Renal cortex interstitium (tissue), 11 donors: ENCODE measurements at regions not wholly inside any gene's neighbourhood (a gene's known extent, or its start where the extent isn't known, plus 50 kb on each side); places are given as distances from the start of the nearest gene placed in this dataset.

Source experiments
- DNase-seq, 11 donors: peaks; one replicate each; pipeline ENCODE4 v3.0.0-alpha.2; 2013; ENCODE audit warnings: low read depth in 9 of 11, low spot score in 4 of 11; ENCODE audit errors: extremely low read depth in 1 of 11

DNA sequence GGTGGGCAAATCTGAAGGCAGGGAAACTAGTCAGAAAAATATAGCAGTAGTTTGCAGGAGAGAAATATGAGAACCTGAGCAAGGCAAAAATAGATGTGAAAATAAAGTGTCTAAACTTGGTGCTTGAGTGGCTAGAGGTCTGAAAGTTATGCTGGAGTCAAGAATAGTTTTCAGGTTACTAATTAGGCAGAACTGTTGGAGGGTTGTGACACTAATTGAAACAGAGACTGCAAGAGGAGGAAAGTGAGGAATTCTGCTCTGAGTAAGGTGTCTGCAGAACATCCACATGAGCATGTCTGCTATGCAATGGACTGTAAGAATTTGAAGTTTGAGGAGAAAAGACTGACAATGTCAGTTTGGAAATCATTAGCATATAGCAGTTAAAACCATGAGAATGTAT, 444.0 kb upstream of the LRRTM1 start:
- no peak for DNase-seq

DNA sequence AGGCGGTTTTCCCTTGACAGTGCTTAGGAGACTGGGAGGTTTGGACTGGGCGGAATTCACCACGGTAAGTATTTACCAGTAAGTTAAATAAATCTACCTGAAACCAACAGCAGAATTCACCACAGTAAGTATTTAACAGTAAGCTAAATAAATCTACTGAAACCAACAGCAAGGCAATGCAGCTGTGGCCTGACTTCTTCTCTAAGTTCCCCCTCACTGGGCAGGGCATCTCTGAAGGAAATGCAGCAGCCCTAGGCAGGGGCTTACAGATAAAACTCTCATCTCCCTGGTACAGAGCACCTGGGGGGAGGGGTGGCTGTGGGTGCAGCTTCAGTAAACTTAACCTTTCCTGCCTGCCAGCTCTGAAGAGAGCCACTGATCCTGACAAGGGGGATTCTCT, 432.5 kb upstream of the LRRTM1 start:
- no peak for DNase-seq

GRCh38 chr2:80725001-80725400, 420.4 kb upstream of the LRRTM1 start:
- DNase-seq = no peak

DNA sequence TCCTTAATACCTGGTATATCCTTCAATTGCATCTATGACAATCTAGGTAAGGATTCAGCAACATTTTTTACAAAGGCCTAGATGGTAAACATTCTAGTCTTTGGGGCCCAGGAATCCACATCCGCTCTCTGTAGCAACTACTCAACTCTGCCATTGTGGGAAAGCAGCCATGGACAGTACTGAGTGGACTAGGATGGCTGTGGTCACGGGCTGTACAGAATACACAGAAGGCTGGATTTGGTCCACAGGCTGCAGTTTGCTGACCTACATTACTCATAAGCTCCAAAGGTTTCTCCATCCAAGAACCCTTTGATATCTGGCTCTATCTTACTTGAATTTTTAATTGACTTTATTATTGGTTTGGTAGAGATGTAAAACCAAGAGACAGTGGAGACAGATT, 418.3 kb upstream of the LRRTM1 start:
- no peak for DNase-seq

DNA sequence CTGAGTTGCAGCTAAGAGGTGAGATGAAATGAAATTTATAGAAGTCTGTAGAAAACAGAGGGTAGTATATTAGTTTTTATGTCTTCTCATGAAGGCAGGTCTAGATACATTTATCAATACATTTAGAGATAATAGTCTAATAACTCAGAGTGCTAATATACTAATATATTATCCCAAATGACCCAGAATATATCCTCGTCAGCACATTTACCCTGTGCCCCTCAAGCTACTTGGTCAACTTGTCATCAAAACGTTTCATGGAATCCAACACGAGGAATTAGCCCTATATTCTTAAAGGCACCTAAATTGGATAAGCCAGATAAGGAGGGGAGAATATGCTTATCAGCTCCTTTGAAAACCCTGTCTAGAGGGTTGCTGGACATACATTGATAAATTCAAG, 415.1 kb upstream of the LRRTM1 start:
- DNase-seq = no peak

DNA sequence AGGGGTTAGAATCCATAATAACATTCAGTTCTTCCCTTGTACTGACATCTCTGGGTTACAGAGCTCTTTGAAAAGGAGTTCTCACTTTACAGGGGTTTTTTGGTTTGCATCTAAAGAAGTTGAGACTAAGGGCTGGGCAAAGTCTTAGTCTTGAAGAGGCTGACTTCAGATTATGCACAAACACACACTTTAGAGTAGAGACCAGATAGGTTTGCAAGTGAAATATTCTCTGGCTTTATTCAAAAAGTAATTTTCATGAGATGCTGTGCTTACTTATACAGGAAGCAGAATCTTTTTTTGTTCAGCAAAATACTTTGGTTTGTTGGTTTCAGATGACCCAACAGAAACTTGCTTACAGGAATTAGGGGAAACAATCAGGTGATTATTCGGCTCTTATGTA, 410.9 kb upstream of the LRRTM1 start:
- no peak for DNase-seq

DNA sequence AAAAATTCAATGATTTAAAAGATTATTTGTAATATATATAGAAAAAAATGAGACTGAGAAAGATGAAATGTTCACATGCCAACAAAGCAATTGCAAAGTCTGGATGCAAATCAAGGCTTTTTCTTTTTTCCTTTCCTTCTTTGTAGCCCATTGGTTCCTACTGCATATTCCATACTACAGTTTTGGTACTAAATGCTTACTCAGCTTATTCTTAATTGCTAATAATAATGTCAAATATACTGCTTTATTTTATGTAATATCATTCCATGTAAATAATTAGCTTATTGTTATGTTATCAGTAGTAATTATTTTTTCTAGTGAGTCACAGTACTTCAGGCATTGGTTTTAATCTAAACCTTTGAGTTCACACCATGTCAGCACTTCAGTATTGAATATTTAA, 407.4 kb upstream of the LRRTM1 start:
- no peak for DNase-seq

GRCh38 chr2:80706951-80707350, 402.4 kb upstream of the LRRTM1 start:
- no peak for DNase-seq

DNA sequence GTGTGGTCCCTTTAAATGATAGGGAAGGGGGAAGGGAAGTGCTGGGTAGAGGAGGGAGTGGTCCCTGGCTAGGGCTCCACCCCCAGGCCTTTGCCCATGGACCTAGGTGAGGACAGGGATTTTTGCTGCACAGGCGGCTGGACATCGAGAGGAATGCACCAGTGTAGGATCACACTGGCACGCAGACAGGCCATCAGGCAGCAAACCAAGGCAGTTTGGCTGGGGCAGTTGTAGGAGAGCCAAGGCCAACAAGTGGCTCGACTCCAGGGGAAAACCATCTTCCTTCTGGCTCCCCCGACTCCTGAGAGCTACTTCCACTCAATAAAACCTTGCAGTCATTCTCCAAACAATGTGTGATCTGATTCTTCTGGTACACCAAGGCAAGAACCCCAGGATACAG, 402.0 kb upstream of the LRRTM1 start:
- no peak for DNase-seq

- no peak for DNase-seq
These were observed 399.0 kb upstream of the LRRTM1 start for GRCh38 chr2:80703532-80703931.

GRCh38 chr2:80700961-80701360, 396.4 kb upstream of the LRRTM1 start:
- no peak for DNase-seq
